ENCODE measurements at regions not wholly inside any gene's neighbourhood (a gene's known extent, or its start where the extent isn't known, plus 50 kb on each side); places are given as distances from the start of the nearest gene placed in this dataset.

- H3K4me3 ChIP-seq (replicated peaks in 1 of 2; ENCODE audit: low read depth in 1 of 2, low read length in 2 of 2) = no peak overlapping the region
- RAD21 ChIA-PET (ENCODE audit: low non-redundant PET in 1 of 2, low total read pairs in 2 of 2, uncharacterized antibody in 2 of 2, unreplicated experiment in 2 of 2) = no interaction called here
- no peaks in the 10 kb centered on the region for H3K9me2 ChIP-seq (ENCODE audit: insufficient read depth)
- H3K27me3 ChIP-seq (ENCODE audit: insufficient read depth, low read length) = no peaks in the 10 kb centered on the region
- no peak for ATAC-seq
- no peaks in the 10 kb centered on the region for H3K4me1 ChIP-seq (ENCODE audit: control insufficient read depth in 1 of 2, insufficient read depth in 2 of 2, low read length in 2 of 2)
- no peaks in the 10 kb centered on the region for H3K36me3 ChIP-seq (ENCODE audit: control insufficient read depth in 1 of 2, insufficient read depth in 2 of 2, low read length in 2 of 2)
- BruUV-seq (replicated peaks) = no TSS peak
- H3K79me2 ChIP-seq (ENCODE audit: insufficient read depth, low read length) = no peaks in the 10 kb centered on the region
- no peak for DNase-seq (ENCODE audit: low read depth, low spot score)
- no peak overlapping the region for H3K27ac ChIP-seq (ENCODE audit: low read depth, low read length)
- H3K4me2 ChIP-seq (ENCODE audit: low read length) = no peak overlapping the region
- CTCF ChIA-PET = no interaction called here
- no peaks in the 10 kb centered on the region for H3K9me3 ChIP-seq (ENCODE audit: control insufficient read depth in 1 of 2, insufficient read depth in 1 of 2, low read depth in 1 of 2, low read length in 2 of 2)
- H3K9ac ChIP-seq (ENCODE audit: low read length) = no peak overlapping the region
- H4K20me1 ChIP-seq (ENCODE audit: insufficient read depth) = no peaks in the 10 kb centered on the region
- POLR2A ChIA-PET = no interaction called here
- intact Hi-C loops (cut with micrococcal nuclease) = no loop called here
- no peak overlapping the region for H2AFZ ChIP-seq (ENCODE audit: low read depth, low read length, poor library complexity, severe bottlenecking)
- TF ChIP-seq, protein P1, sequence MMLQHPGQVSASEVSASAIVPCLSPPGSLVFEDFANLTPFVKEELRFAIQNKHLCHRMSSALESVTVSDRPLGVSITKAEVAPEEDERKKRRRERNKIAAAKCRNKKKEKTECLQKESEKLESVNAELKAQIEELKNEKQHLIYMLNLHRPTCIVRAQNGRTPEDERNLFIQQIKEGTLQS (IDR thresholded peaks at IDR 0.05) = no peak
- TF ChIP-seq RAD21 (IDR thresholded peaks at IDR 0.05; ENCODE audit: low read depth) (no peak), FOSL1 (IDR thresholded peaks at IDR 0.05; ENCODE audit: low read depth) (no peak), JUND (IDR thresholded peaks at IDR 0.05) (no peak), ZFX (IDR thresholded peaks at IDR 0.05) (no peak)
- TF ChIP-seq, protein P2, sequence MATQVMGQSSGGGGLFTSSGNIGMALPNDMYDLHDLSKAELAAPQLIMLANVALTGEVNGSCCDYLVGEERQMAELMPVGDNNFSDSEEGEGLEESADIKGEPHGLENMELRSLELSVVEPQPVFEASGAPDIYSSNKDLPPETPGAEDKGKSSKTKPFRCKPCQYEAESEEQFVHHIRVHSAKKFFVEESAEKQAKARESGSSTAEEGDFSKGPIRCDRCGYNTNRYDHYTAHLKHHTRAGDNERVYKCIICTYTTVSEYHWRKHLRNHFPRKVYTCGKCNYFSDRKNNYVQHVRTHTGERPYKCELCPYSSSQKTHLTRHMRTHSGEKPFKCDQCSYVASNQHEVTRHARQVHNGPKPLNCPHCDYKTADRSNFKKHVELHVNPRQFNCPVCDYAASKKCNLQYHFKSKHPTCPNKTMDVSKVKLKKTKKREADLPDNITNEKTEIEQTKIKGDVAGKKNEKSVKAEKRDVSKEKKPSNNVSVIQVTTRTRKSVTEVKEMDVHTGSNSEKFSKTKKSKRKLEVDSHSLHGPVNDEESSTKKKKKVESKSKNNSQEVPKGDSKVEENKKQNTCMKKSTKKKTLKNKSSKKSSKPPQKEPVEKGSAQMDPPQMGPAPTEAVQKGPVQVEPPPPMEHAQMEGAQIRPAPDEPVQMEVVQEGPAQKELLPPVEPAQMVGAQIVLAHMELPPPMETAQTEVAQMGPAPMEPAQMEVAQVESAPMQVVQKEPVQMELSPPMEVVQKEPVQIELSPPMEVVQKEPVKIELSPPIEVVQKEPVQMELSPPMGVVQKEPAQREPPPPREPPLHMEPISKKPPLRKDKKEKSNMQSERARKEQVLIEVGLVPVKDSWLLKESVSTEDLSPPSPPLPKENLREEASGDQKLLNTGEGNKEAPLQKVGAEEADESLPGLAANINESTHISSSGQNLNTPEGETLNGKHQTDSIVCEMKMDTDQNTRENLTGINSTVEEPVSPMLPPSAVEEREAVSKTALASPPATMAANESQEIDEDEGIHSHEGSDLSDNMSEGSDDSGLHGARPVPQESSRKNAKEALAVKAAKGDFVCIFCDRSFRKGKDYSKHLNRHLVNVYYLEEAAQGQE (IDR thresholded peaks at IDR 0.05; ENCODE audit: low read depth) = no peak
Measured at GRCh38 chr4:12492730-12493393, 991.3 kb downstream of the RAB28 start.

GRCh38 chr4:12488672-12489071, 995.5 kb downstream of the RAB28 start:
- no peaks in the 10 kb centered on the region for H3K79me2 ChIP-seq (ENCODE audit: insufficient read depth, low read length)
- no peaks in the 10 kb centered on the region for H3K9me2 ChIP-seq (ENCODE audit: insufficient read depth)
- ATAC-seq = no peak
- no peaks in the 10 kb centered on the region for H3K36me3 ChIP-seq (ENCODE audit: control insufficient read depth in 1 of 2, insufficient read depth in 2 of 2, low read length in 2 of 2)
- BruUV-seq (replicated peaks) = no TSS peak
- no peak overlapping the region for H3K9ac ChIP-seq (ENCODE audit: low read length)
- ChIA-PET CTCF (no interaction called here), RAD21 (ENCODE audit: low non-redundant PET in 1 of 2, low total read pairs in 2 of 2, uncharacterized antibody in 2 of 2, unreplicated experiment in 2 of 2) (no interaction called here), POLR2A (no interaction called here)
- H3K27me3 ChIP-seq (ENCODE audit: insufficient read depth, low read length) = no peaks in the 10 kb centered on the region
- H3K27ac ChIP-seq (ENCODE audit: low read depth, low read length) = no peak overlapping the region
- H3K9me3 ChIP-seq (ENCODE audit: control insufficient read depth in 1 of 2, insufficient read depth in 1 of 2, low read depth in 1 of 2, low read length in 2 of 2) = no peaks in the 10 kb centered on the region
- H3K4me1 ChIP-seq (ENCODE audit: control insufficient read depth in 1 of 2, insufficient read depth in 2 of 2, low read length in 2 of 2) = no peaks in the 10 kb centered on the region
- no peak overlapping the region for H3K4me2 ChIP-seq (ENCODE audit: low read length)
- no peak for TF ChIP-seq SIN3A (IDR thresholded peaks at IDR 0.05; ENCODE audit: low read depth)
- no peak for TF ChIP-seq JUND (IDR thresholded peaks at IDR 0.05)
- TF ChIP-seq, protein P3, sequence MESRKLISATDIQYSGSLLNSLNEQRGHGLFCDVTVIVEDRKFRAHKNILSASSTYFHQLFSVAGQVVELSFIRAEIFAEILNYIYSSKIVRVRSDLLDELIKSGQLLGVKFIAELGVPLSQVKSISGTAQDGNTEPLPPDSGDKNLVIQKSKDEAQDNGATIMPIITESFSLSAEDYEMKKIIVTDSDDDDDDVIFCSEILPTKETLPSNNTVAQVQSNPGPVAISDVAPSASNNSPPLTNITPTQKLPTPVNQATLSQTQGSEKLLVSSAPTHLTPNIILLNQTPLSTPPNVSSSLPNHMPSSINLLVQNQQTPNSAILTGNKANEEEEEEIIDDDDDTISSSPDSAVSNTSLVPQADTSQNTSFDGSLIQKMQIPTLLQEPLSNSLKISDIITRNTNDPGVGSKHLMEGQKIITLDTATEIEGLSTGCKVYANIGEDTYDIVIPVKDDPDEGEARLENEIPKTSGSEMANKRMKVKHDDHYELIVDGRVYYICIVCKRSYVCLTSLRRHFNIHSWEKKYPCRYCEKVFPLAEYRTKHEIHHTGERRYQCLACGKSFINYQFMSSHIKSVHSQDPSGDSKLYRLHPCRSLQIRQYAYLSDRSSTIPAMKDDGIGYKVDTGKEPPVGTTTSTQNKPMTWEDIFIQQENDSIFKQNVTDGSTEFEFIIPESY (IDR thresholded peaks at IDR 0.05; ENCODE audit: extremely low read depth, insufficient replicate concordance, low read length) = no peak
- no peak for TF ChIP-seq SRF (IDR thresholded peaks at IDR 0.05; ENCODE audit: low read depth)
- no peak for TF ChIP-seq CEBPB (IDR thresholded peaks at IDR 0.05; ENCODE audit: low read depth)
- TF ChIP-seq FOSL1 (IDR thresholded peaks at IDR 0.05; ENCODE audit: low read depth) = no peak
- no peak for TF ChIP-seq SP1 (IDR thresholded peaks at IDR 0.05; ENCODE audit: low read depth)
- TF ChIP-seq EZH2phosphoT487 (IDR thresholded peaks at IDR 0.05; ENCODE audit: borderline replicate concordance) = no peak
- H2AFZ ChIP-seq (ENCODE audit: low read depth, low read length, poor library complexity, severe bottlenecking) = no peak overlapping the region
- no peak for DNase-seq (ENCODE audit: low read depth, low spot score)
- intact Hi-C loops (cut with micrococcal nuclease) = no loop called here
- H4K20me1 ChIP-seq (ENCODE audit: insufficient read depth) = no peaks in the 10 kb centered on the region
- no peak overlapping the region for H3K4me3 ChIP-seq (replicated peaks in 1 of 2; ENCODE audit: low read depth in 1 of 2, low read length in 2 of 2)
